HEK293 (cell line): ENCODE measurements at regions not wholly inside any gene's neighbourhood (a gene's known extent, or its start where the extent isn't known, plus 50 kb on each side); places are given as distances from the start of the nearest gene placed in this dataset.

ENCODE experiments used
- OSR2 ChIP-seq: fragments of 450-650 bp; formaldehyde crosslinking; IDR thresholded peaks from 2 replicates; pipeline ENCODE4 v1.5.1; 2016; ENCODE audit warnings: missing biosample characterization, missing genetic modification characterization
- ZNF302 ChIP-seq: fragments of 450-650 bp; formaldehyde crosslinking; IDR thresholded peaks from 2 replicates; pipeline ENCODE4 v1.5.1; 2016; ENCODE audit warnings: missing biosample characterization, missing genetic modification characterization, low read depth
- ZNF76 ChIP-seq: fragments of 450-650 bp; formaldehyde crosslinking; IDR thresholded peaks from 2 replicates; pipeline ENCODE4; 2016; ENCODE audit warnings: low read depth, missing biosample characterization, missing genetic modification characterization, borderline replicate concordance
- TF ChIP-seq, protein P1 (sequence below): fragments of 450-650 bp; formaldehyde crosslinking; IDR thresholded peaks from 2 replicates; pipeline ENCODE4 v1.5.1; 2016; ENCODE audit warnings: missing biosample characterization, missing genetic modification characterization
- TF ChIP-seq, protein P2 (sequence below): fragments of 450-650 bp; IDR thresholded peaks from 2 replicates; pipeline ENCODE4 v1.5.1; 2018; ENCODE audit warnings: missing biosample characterization, mild to moderate bottlenecking, missing genetic modification characterization

DNA sequence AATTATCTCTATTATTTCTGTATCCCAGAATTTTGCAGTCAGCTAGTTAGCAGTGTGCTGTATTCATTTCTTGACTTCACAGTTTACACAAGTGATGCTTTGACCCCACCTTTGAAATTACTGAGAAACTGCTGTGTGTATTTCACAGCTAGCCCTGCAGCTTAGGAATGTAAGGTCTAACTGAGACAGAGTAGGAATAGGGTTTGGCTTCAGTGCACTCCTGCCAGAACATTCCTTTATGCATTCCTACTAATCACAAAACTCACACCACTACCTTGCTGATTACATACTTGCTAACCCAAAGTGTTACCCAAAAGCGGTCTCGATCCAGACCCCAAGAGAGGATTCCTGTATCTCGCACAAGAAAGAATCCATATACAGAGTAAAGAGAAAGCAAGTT lies 551.8 kb downstream of the CDH9 start:
- TF ChIP-seq, protein P1, sequence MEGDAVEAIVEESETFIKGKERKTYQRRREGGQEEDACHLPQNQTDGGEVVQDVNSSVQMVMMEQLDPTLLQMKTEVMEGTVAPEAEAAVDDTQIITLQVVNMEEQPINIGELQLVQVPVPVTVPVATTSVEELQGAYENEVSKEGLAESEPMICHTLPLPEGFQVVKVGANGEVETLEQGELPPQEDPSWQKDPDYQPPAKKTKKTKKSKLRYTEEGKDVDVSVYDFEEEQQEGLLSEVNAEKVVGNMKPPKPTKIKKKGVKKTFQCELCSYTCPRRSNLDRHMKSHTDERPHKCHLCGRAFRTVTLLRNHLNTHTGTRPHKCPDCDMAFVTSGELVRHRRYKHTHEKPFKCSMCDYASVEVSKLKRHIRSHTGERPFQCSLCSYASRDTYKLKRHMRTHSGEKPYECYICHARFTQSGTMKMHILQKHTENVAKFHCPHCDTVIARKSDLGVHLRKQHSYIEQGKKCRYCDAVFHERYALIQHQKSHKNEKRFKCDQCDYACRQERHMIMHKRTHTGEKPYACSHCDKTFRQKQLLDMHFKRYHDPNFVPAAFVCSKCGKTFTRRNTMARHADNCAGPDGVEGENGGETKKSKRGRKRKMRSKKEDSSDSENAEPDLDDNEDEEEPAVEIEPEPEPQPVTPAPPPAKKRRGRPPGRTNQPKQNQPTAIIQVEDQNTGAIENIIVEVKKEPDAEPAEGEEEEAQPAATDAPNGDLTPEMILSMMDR: no peak
- TF ChIP-seq, protein P2, sequence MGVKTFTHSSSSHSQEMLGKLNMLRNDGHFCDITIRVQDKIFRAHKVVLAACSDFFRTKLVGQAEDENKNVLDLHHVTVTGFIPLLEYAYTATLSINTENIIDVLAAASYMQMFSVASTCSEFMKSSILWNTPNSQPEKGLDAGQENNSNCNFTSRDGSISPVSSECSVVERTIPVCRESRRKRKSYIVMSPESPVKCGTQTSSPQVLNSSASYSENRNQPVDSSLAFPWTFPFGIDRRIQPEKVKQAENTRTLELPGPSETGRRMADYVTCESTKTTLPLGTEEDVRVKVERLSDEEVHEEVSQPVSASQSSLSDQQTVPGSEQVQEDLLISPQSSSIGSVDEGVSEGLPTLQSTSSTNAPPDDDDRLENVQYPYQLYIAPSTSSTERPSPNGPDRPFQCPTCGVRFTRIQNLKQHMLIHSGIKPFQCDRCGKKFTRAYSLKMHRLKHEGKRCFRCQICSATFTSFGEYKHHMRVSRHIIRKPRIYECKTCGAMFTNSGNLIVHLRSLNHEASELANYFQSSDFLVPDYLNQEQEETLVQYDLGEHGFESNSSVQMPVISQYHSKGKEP (tag by site-specific recombination): no peak
- no peak for TF ChIP-seq ZNF76
- no peak for TF ChIP-seq OSR2 (tag by site-specific recombination)
- no peak for TF ChIP-seq ZNF302
